Activated CD4-positive, alpha-beta T cell treated with anti-CD3 and anti-CD28 coated beads, Interleukin-2, amount 10 ng/mL, durations not matched to agents 24 days and 14 days (primary cell): ENCODE measurements at regions not wholly inside any gene's neighbourhood (a gene's known extent, or its start where the extent isn't known, plus 50 kb on each side); places are given as distances from the start of the nearest gene placed in this dataset.

Experiments
- DNase-seq: peaks from one replicate; pipeline ENCODE4 v3.0.0; 2022
- H3K27ac Mint-ChIP-seq: one replicate; pipeline ENCODE4 v1.8.0; 2022; ENCODE audit warnings: mild to moderate bottlenecking, mixed read lengths
- H3K27me3 Mint-ChIP-seq: one replicate; pipeline ENCODE4 v1.8.0; 2022; ENCODE audit warnings: mixed read lengths
- H3K36me3 Mint-ChIP-seq: one replicate; pipeline ENCODE4 v1.8.0; 2022; ENCODE audit warnings: low read depth, mild to moderate bottlenecking, mixed read lengths
- H3K4me1 Mint-ChIP-seq: one replicate; pipeline ENCODE4 v1.8.0; 2021; ENCODE audit warnings: mixed read lengths
- H3K4me3 Mint-ChIP-seq: one replicate; pipeline ENCODE4 v1.8.0; 2022; ENCODE audit warnings: mild to moderate bottlenecking, moderate library complexity, mixed read lengths
- H3K9me3 Mint-ChIP-seq: one replicate; pipeline ENCODE4 v1.8.0; 2021; ENCODE audit warnings: mixed read lengths
- intact Hi-C: fragments of 100-400 bp; cut with micrococcal nuclease; formaldehyde crosslinking; loops from one replicate; pipeline ENCODE4 v1.15.1; 2023

DNA sequence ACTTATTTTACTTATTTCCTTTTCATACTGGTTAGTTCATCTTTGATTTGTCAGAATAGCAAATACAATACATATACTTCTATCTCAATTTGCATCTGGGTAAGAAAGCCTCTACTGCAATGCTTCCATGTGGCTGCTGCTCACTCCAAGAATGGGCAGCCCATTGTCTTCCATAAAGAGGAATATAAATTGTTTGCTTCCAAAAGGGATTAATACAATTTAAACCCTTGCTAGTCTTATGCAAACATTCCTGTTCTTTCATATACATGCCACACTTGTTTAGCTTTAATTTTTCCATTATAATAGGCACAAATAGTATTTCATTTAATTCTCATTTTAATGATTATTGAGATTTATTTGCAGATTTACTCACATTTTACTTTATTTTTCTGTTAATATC lies 555.4 kb upstream of the POM121L12 start:
- intact Hi-C loops: no loop called here
- Mint-ChIP-seq H3K36me3 (no peaks in the 10 kb centered on the region), H3K4me3 (no peak overlapping the region), H3K27ac (no peak overlapping the region), H3K4me1 (no peaks in the 10 kb centered on the region), H3K9me3 (no peaks in the 10 kb centered on the region), H3K27me3 (no peaks in the 10 kb centered on the region)
- no peak for DNase-seq

DNA sequence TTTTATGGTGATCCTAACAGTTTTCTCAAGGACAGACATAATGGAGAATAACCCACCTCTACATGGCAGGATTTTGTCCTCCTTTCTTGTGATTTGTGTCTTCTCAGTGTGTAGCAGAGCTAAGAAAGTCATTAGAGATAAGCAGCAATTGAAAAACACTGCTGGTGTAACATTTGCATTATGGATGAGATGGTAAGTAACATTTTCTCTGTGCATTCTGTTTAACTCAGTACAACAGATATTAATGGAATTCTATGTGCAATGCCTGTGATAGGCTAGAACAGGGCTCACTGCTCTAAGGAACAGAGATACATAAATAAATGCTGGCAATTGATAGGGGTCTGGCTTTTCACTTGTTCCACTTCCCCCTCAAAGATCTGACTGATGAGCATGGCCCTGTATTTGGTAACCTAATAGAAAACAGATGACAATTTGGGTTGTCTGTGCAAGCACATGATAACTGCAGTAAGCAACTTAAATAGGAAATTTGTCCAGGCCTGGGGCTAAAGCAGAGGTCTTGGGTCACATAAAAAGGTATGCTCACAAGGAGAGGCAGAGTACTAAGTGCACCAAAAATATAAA lies 560.3 kb upstream of the POM121L12 start:
- H3K4me1 Mint-ChIP-seq: no peaks in the 10 kb centered on the region
- peaks cover 2% of the 10 kb centered on the region for H3K9me3 Mint-ChIP-seq
- H3K27ac Mint-ChIP-seq: no peak overlapping the region
- intact Hi-C loops: no loop called here
- H3K36me3 Mint-ChIP-seq: no peaks in the 10 kb centered on the region
- no peak for DNase-seq
- no peaks in the 10 kb centered on the region for H3K27me3 Mint-ChIP-seq
- no peak overlapping the region for H3K4me3 Mint-ChIP-seq

DNA sequence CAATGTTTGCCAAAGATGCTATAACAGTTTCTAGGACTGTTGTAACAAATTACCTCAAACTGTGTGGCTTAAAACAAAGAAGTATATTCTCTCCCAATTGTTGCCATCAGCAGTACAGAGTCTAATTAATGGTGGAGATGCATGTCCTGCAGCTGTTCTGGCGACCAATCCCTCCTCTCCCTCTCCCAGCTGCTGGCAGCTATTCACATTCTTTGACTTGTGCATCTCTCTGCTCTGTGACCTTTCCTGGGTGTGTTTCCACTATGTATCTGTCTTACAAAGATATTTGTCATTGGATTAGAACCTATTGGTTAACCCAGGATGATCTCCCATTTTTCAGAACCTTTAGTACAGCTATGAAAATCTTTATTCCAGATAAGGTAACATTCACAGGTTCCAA lies 561.7 kb upstream of the POM121L12 start:
- intact Hi-C loops: no loop called here
- H3K4me3 Mint-ChIP-seq: no peak overlapping the region
- H3K36me3 Mint-ChIP-seq: no peaks in the 10 kb centered on the region
- no peaks in the 10 kb centered on the region for H3K27me3 Mint-ChIP-seq
- no peak overlapping the region for H3K27ac Mint-ChIP-seq
- no peaks in the 10 kb centered on the region for H3K4me1 Mint-ChIP-seq
- H3K9me3 Mint-ChIP-seq: peaks cover 4% of the 10 kb centered on the region
- no peak for DNase-seq

GRCh38 chr7:52472006-52472620 lies 563.3 kb upstream of the POM121L12 start:
- Mint-ChIP-seq H3K27me3 (no peaks in the 10 kb centered on the region), H3K27ac (no peak overlapping the region), H3K9me3 (peaks cover 4% of the 10 kb centered on the region), H3K4me1 (no peaks in the 10 kb centered on the region), H3K36me3 (no peaks in the 10 kb centered on the region), H3K4me3 (no peak overlapping the region)
- DNase-seq: no peak
- intact Hi-C loops: no loop called here

GRCh38 chr7:52465216-52465615 lies 570.2 kb upstream of the POM121L12 start:
- no peak for DNase-seq
- intact Hi-C loops: no loop called here
- no peaks in the 10 kb centered on the region for H3K27me3 Mint-ChIP-seq
- H3K4me3 Mint-ChIP-seq: no peak overlapping the region
- no peak overlapping the region for H3K27ac Mint-ChIP-seq
- no peaks in the 10 kb centered on the region for H3K36me3 Mint-ChIP-seq
- no peaks in the 10 kb centered on the region for H3K4me1 Mint-ChIP-seq
- H3K9me3 Mint-ChIP-seq: peaks cover 3% of the 10 kb centered on the region

DNA sequence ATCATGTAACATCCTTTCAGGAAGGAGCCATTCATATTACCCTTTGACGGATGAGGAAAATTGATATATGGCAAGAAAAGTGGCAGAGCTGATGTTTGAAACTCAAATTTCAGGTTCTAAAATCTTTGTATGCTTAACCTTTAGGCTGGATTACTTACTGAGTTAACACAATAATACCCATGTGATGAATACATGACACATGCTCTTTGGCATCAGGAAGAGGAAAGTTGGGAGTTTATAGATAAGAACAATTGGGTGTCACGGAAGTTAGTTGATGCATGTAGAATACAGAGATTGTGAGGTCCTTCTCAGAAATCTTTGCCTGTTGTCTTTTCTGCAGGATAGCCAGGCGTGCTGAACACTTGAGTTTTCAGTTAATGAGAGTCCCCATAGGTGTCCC lies 572.1 kb upstream of the POM121L12 start:
- Mint-ChIP-seq H3K9me3 (peaks cover 1% of the 10 kb centered on the region), H3K27me3 (no peaks in the 10 kb centered on the region), H3K27ac (no peak overlapping the region), H3K36me3 (no peaks in the 10 kb centered on the region), H3K4me1 (no peaks in the 10 kb centered on the region), H3K4me3 (no peak overlapping the region)
- intact Hi-C loops: no loop called here
- no peak for DNase-seq

- peaks cover 4% of the 10 kb centered on the region for H3K9me3 Mint-ChIP-seq
- H3K4me3 Mint-ChIP-seq: no peak overlapping the region
- intact Hi-C loops: no loop called here
- H3K36me3 Mint-ChIP-seq: no peaks in the 10 kb centered on the region
- H3K27me3 Mint-ChIP-seq: no peaks in the 10 kb centered on the region
- no peaks in the 10 kb centered on the region for H3K4me1 Mint-ChIP-seq
- no peak for DNase-seq
- H3K27ac Mint-ChIP-seq: no peak overlapping the region
Measured at GRCh38 chr7:52462474-52462873, 573.0 kb upstream of the POM121L12 start.

DNA sequence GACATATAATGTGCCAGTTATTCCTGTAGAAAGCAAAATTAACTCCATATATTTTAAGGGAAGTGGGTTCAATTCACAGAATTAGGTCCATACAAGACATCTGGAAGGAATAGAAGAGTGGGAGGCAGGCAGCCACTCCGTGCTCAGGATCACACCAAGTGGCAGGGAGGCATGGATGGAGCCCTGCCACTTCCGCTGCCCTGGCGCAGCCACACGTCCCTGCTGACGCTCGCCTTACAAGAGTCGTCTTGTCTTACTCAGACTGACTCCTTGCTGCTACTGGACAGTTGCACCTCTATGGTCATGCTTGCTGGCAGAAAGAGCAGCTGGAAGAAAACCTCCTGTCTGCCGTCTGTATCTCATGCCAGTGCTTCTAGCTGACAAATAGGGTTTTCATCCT lies 579.9 kb upstream of the POM121L12 start:
- Mint-ChIP-seq H3K27ac (no peak overlapping the region), H3K27me3 (no peaks in the 10 kb centered on the region), H3K9me3 (peaks cover 12% of the 10 kb centered on the region), H3K4me3 (no peak overlapping the region), H3K36me3 (no peaks in the 10 kb centered on the region), H3K4me1 (no peaks in the 10 kb centered on the region)
- no peak for DNase-seq
- intact Hi-C loops: no loop called here

DNA sequence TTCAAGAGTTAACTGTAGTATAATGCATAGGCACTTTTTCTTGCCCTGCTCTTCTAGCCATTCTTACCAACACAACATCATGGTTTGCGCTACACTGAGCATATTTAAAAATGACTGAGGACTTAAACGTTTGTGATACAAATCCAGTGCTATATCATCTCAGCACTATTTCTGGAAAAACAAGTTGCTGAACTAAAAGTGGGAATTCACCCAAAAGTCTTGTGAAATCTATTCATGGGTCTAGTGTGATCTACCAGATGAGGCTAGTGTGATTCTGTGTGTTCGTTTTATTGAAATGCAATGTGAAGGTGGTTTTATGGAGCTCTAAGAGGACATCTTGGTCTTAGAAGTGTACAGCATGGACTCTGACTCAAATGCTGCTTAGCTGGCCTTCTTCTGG lies 584.6 kb upstream of the POM121L12 start:
- Mint-ChIP-seq H3K4me1 (no peaks in the 10 kb centered on the region), H3K27ac (no peak overlapping the region), H3K36me3 (no peaks in the 10 kb centered on the region), H3K4me3 (no peak overlapping the region), H3K27me3 (no peaks in the 10 kb centered on the region), H3K9me3 (peaks cover 3% of the 10 kb centered on the region)
- DNase-seq: no peak
- intact Hi-C loops: no loop called here

DNA sequence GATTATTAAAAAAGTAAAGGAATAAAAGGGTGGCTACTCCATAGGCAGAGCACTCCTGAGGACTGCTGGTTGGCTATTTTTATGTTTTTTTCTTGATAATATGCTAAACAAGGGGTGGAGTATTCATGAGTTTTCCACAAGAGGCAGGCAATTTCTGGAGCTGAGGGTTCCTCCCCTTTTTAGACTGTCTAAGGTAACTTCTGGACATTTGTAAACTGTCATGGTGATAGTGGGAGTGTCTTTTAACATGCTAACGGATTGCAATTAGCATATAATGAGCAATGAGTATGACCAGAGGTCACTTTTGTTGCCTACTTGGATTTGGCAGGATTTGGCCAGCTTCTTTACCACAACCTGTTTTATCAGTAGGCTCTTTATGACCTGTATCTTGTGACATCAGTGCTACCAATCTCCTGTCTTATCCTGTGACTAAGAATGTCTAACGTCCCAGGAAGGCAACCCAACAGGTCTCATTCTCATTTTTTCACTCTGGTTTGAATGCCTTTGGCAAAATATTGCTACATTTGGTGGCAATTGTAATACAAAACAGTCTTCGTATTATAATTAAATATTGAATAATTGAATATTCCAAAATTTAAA lies 587.8 kb upstream of the POM121L12 start:
- H3K4me3 Mint-ChIP-seq: no peak overlapping the region
- intact Hi-C loops: no loop called here
- no peak for DNase-seq
- H3K9me3 Mint-ChIP-seq: peaks cover 3% of the 10 kb centered on the region
- H3K36me3 Mint-ChIP-seq: no peaks in the 10 kb centered on the region
- no peak overlapping the region for H3K27ac Mint-ChIP-seq
- H3K4me1 Mint-ChIP-seq: no peaks in the 10 kb centered on the region
- H3K27me3 Mint-ChIP-seq: no peaks in the 10 kb centered on the region

- DNase-seq: no peak
- Mint-ChIP-seq H3K4me1 (no peaks in the 10 kb centered on the region), H3K36me3 (no peaks in the 10 kb centered on the region), H3K27ac (no peak overlapping the region), H3K27me3 (no peaks in the 10 kb centered on the region), H3K4me3 (no peak overlapping the region), H3K9me3 (no peaks in the 10 kb centered on the region)
- intact Hi-C loops: no loop called here
Measured at GRCh38 chr7:52436278-52436677, 599.2 kb upstream of the POM121L12 start.

- no peaks in the 10 kb centered on the region for H3K4me1 Mint-ChIP-seq
- no peaks in the 10 kb centered on the region for H3K36me3 Mint-ChIP-seq
- no peak overlapping the region for H3K4me3 Mint-ChIP-seq
- no peaks in the 10 kb centered on the region for H3K27me3 Mint-ChIP-seq
- peaks cover 17% of the 10 kb centered on the region for H3K9me3 Mint-ChIP-seq
- no peak for DNase-seq
- H3K27ac Mint-ChIP-seq: no peak overlapping the region
- intact Hi-C loops: no loop called here
Measured at GRCh38 chr7:52431082-52431815, 604.2 kb upstream of the POM121L12 start.

DNA sequence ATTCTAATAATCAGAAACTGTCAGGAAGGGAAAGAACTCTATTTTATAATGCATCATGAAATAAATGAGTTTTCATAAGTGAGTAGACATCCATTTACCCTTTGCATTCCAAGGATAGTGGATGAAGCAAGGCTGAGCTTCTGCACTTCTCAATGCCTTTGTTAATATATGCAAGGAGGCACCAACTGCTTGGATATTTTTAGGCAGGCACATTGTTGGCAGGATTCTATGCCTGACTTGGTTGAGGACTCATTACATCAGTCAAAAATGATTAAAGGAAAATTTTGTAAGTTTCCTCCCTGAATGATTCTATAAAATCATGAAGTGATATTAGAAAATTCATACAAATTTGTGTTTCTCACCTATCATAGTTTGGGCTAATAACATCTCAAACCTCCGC lies 612.2 kb upstream of the POM121L12 start:
- Mint-ChIP-seq H3K27me3 (no peaks in the 10 kb centered on the region), H3K36me3 (no peaks in the 10 kb centered on the region), H3K4me1 (no peaks in the 10 kb centered on the region), H3K9me3 (no peaks in the 10 kb centered on the region), H3K27ac (no peak overlapping the region), H3K4me3 (no peak overlapping the region)
- no peak for DNase-seq
- intact Hi-C loops: no loop called here

DNA sequence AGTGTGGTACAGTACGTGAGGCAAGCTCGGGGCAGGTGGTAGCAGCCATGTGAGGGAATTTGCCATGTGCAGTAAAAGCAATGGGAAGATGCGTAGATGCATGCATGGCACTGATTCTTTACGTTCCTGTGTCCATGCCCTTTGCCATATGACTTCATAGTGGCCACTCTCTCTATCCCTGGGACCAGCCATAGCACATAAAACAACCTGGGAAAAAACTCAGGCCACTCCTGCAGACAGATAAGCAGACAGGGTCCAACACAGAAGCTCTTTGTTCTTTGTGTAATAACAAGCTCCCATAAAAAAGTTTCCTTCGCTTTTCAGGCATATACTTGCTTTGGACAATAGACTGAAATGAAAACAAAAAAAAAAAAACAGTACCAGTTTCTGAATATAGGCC lies 622.4 kb upstream of the POM121L12 start:
- H3K4me3 Mint-ChIP-seq: no peak overlapping the region
- H3K27ac Mint-ChIP-seq: no peak overlapping the region
- no peaks in the 10 kb centered on the region for H3K27me3 Mint-ChIP-seq
- no peaks in the 10 kb centered on the region for H3K36me3 Mint-ChIP-seq
- DNase-seq: no peak
- intact Hi-C loops: no loop called here
- no peaks in the 10 kb centered on the region for H3K4me1 Mint-ChIP-seq
- H3K9me3 Mint-ChIP-seq: peaks cover 6% of the 10 kb centered on the region
